Right lobe of liver (tissue), 4 donors: ENCODE measurements at regions not wholly inside any gene's neighbourhood (a gene's known extent, or its start where the extent isn't known, plus 50 kb on each side); places are given as distances from the start of the nearest gene placed in this dataset.

ENCODE experiments used
- CTCF ChIP-seq, 4 donors: fragments of 200-600 bp in 3 of 4; fragments of 450-650 bp in 1 of 4; IDR thresholded peaks; one replicate each; pipeline versions ENCODE4 v1.5.1 to v1.8.0; 2016 to 2022; ENCODE audit warnings: antibody characterized with exemption in 4 of 4, mild to moderate bottlenecking in 2 of 4
- POLR2A ChIP-seq: fragments of 450-650 bp; IDR thresholded peaks from one replicate; pipeline ENCODE4 v1.6.1; 2017; ENCODE audit warnings: antibody characterized with exemption, mild to moderate bottlenecking
- donor health status: DM: no; HTN: no; CAD: no.
- donor health status: DM: no; HTN: no; CAD: no.
- donor health status: DM: no; HTN: yes; CAD: no.

- TF ChIP-seq POLR2A: no peak
- no peak for TF ChIP-seq CTCF (IDR thresholded peaks at IDR 0.05)
Measured at GRCh38 chr9:80878556-80878955, 810.8 kb downstream of the TLE1 start.
